Endothelial cell of umbilical vein (primary cell): ENCODE measurements at regions not wholly inside any gene's neighbourhood (a gene's known extent, or its start where the extent isn't known, plus 50 kb on each side); places are given as distances from the start of the nearest gene placed in this dataset.

Source experiments
- BruUV-seq: library from RNA; stranded (reverse); fragments of 400-500 nt; replicated peaks from 2 replicates; lab custom pipeline; 2021; lab: Mats Ljungman, UMichigan
- CTCF ChIA-PET: fragments of 300-600, 350-600 bp; sonication (Branson Sonifier 250); formaldehyde crosslinking; loops from one replicate; lab custom pipeline; 2021; ENCODE audit warnings: antibody characterized with exemption, inconsistent platforms; lab: Charles Lee
- POLR2A ChIA-PET: fragments of 300-600, 350-600 bp; sonication (Branson Sonifier 250); formaldehyde crosslinking; loops from one replicate; lab custom pipeline; 2021; ENCODE audit warnings: antibody characterized with exemption, inconsistent platforms; lab: Charles Lee
- DNase-seq: peaks from one replicate; pipeline ENCODE4 v3.0.0-alpha.2; 2011; ENCODE audit warnings: low read depth, low spot score
- FAIRE-seq: peaks from 2 replicates; lab custom pipeline; 2011; peaks lifted over from hg19 to GRCh38; lab: Jason Lieb, UNC
- H2AFZ ChIP-seq: 2 replicates; pipeline ENCODE4 v1.6.0; 2012; ENCODE audit warnings: low read depth, low read length, control low read depth, inconsistent platforms
- H3K27ac ChIP-seq: 2 replicates; pipeline ENCODE4 v1.5.1; 2011; ENCODE audit warnings: low read depth, mild to moderate bottlenecking, control low read depth, low read length, moderate library complexity; ENCODE audit not compliant: insufficient read depth
- H3K27me3 ChIP-seq, 2 experiments: 2 replicates each; pipeline versions ENCODE4 v1.6.0 to v1.6.1; 2011; ENCODE audit warnings: low read length in 2 of 2, mixed read lengths in 1 of 2; ENCODE audit not compliant: control insufficient read depth in 2 of 2, insufficient read depth in 2 of 2
- H3K36me3 ChIP-seq, 2 experiments: 2 replicates in 1 of 2; 3 replicates in 1 of 2; pipeline ENCODE4 v1.5.1; 2011; ENCODE audit warnings: low read length in 2 of 2, mild to moderate bottlenecking in 1 of 2, moderate library complexity in 1 of 2; ENCODE audit not compliant: control insufficient read depth in 2 of 2, insufficient read depth in 2 of 2; ENCODE audit errors: extremely low read depth in 1 of 2
- H3K4me1 ChIP-seq: 3 replicates; pipeline ENCODE4 v1.5.1; 2011; ENCODE audit warnings: mild to moderate bottlenecking, low read length; ENCODE audit not compliant: control insufficient read depth, insufficient read depth; ENCODE audit errors: extremely low read depth
- H3K4me2 ChIP-seq: 2 replicates; pipeline ENCODE4 v1.6.1; 2011; ENCODE audit warnings: low read length, control low read depth, mixed read lengths; ENCODE audit not compliant: insufficient read depth
- H3K4me3 ChIP-seq, 3 experiments: fragments of 200-600 bp in 1 of 3; sonication (generic), shearing (Covaris generic) in 1 of 3; replicated peaks in 1 of 3; 2 replicates each; pipeline ENCODE4 v1.5.1; 2011 to 2016; ENCODE audit warnings: control low read depth in 3 of 3, low read length in 3 of 3, mild to moderate bottlenecking in 2 of 3, inconsistent platforms in 1 of 3, low read depth in 1 of 3, moderate library complexity in 1 of 3; ENCODE audit not compliant: insufficient read depth in 1 of 3
- H3K79me2 ChIP-seq: 2 replicates; pipeline ENCODE4 v1.6.0; 2012; ENCODE audit warnings: low read length, inconsistent platforms; ENCODE audit not compliant: control insufficient read depth, insufficient read depth
- H3K9ac ChIP-seq: replicated peaks from 2 replicates; pipeline ENCODE3; 2011; ENCODE audit warnings: low read length, control low read depth; ENCODE audit not compliant: insufficient read depth; ENCODE audit errors: extremely low read depth
- H3K9me1 ChIP-seq: replicated peaks from 3 replicates; pipeline ENCODE4 v1.6.0; 2011; ENCODE audit warnings: mild to moderate bottlenecking, low read length; ENCODE audit not compliant: control insufficient read depth, insufficient read depth; ENCODE audit errors: extremely low read depth
- H3K9me3 ChIP-seq: replicated peaks from 2 replicates; pipeline ENCODE4 v1.5.1; 2012; ENCODE audit warnings: low read length, inconsistent platforms; ENCODE audit not compliant: control insufficient read depth, insufficient read depth
- H4K20me1 ChIP-seq: replicated peaks from 2 replicates; pipeline ENCODE3; 2011; ENCODE audit warnings: mild to moderate bottlenecking, low read length; ENCODE audit not compliant: control insufficient read depth, insufficient read depth; ENCODE audit errors: extremely low read depth
- EZH2 ChIP-seq: IDR thresholded peaks from 2 replicates; pipeline ENCODE4 v1.6.1; 2012; ENCODE audit warnings: borderline replicate concordance, low read depth, mild to moderate bottlenecking, moderate library complexity, low read length, inconsistent platforms; ENCODE audit not compliant: severe bottlenecking
- FOS ChIP-seq: IDR thresholded peaks from 2 replicates; pipeline ENCODE4 v1.6.1; 2011; ENCODE audit warnings: mild to moderate bottlenecking, low read length, moderate library complexity, borderline replicate concordance; ENCODE audit not compliant: insufficient read depth
- GATA2 ChIP-seq: IDR thresholded peaks from 2 replicates; pipeline ENCODE4 v1.7.0; 2011; ENCODE audit warnings: low read depth, mild to moderate bottlenecking, moderate library complexity, mixed read lengths, low read length; ENCODE audit not compliant: insufficient read length, insufficient read depth
- JUN ChIP-seq: IDR thresholded peaks from 2 replicates; pipeline ENCODE4 v1.6.1; 2011; ENCODE audit warnings: borderline replicate concordance, low read depth; ENCODE audit not compliant: insufficient read length, insufficient read depth
- MYC ChIP-seq: IDR thresholded peaks from one replicate; pipeline ENCODE4 v1.6.1; 2011; ENCODE audit warnings: mild to moderate bottlenecking, low read depth, low read length
- POLR2A ChIP-seq: IDR thresholded peaks from 2 replicates; pipeline ENCODE4 v1.6.1; 2012; ENCODE audit warnings: low read depth, mild to moderate bottlenecking, control low read depth, low read length
- POLR2AphosphoS5 ChIP-seq: IDR thresholded peaks from 2 replicates; pipeline ENCODE4 v1.6.1; 2012; ENCODE audit warnings: low read depth, mild to moderate bottlenecking, control low read depth, low read length, moderate library complexity; ENCODE audit not compliant: insufficient read depth
- dilution Hi-C: fragments of 300-500 bp; cut with MboI; formaldehyde crosslinking; loops from one replicate; pipeline ENCODE4 v1.15.0; 2019; ENCODE audit warnings: low sequenced_read_pairs; ENCODE audit not compliant: extremely low pct_ligation_motif_present
- intact Hi-C: fragments of 100-400 bp; cut with micrococcal nuclease; formaldehyde crosslinking; loops from one replicate; pipeline ENCODE4 v1.10.0; 2022
- TF ChIP-seq, protein P1 (sequence below): IDR thresholded peaks from 2 replicates; pipeline ENCODE4 v1.6.1; 2011; ENCODE audit not compliant: insufficient read depth, insufficient read length
- TF ChIP-seq, protein P2 (sequence below), 2 donors: IDR thresholded peaks; 1 replicate in 1 of 2; 2 replicates in 1 of 2; pipeline ENCODE4 v1.5.1; 2011; ENCODE audit warnings: low read length in 2 of 2, mild to moderate bottlenecking in 2 of 2, moderate library complexity in 2 of 2, control low read depth in 1 of 2, inconsistent platforms in 1 of 2, low read depth in 1 of 2; ENCODE audit not compliant: insufficient read depth in 1 of 2; ENCODE audit errors: extremely low read depth in 1 of 2

DNA sequence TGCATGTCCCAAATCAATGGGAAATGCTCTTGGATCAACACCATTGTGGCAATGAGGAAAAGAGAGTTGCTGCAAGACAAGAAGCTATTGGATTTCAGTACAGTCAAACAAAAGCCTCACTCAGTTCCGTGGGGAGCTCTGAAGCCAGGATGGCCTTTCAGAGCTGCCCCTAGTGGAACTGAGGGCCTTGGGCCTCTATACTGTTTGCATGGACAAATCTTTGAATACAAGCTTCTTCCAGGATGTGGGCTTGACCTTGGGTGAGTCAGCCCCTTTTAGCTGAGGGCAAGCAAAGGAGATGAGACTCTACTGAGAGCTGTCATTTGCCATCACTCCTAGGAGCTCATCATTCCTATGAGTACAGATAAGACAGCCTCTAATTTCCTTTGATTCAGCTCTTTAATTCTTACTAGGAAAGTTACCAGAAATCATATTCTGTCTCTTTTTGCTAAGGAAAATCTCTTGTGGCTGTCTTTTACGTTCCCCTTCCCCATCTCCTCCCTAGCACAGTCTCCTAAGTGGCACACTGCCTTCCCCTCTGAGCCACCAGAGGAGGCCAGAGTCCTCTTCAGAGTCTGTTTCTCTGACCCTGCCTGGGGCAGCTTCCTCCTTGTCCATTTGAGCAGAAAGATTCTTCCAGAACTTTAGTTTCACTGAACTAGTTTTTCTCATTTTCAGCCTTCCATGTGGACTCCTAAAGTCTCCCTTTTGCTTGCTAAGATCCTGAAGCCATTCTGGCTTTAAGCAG is 168.8 kb upstream of the POC5 start:
- FAIRE-seq (no peak), DNase-seq (no peak)
- BruUV-seq: no TSS peak
- Histone ChIP-seq H3K36me3 (no peaks in the 10 kb centered on the region), H3K4me3 (no peak overlapping the region), H3K27ac (no peak overlapping the region), H3K9me3 (no peaks in the 10 kb centered on the region), H3K4me2 (no peak overlapping the region), H3K4me1 (no peaks in the 10 kb centered on the region), H3K79me2 (no peaks in the 10 kb centered on the region), H3K9me1 (no peaks in the 10 kb centered on the region), H2AFZ (no peak overlapping the region), H4K20me1 (no peaks in the 10 kb centered on the region), H3K9ac (no peak overlapping the region), H3K27me3 (no peaks in the 10 kb centered on the region)
- ChIA-PET CTCF (interaction anchor here (1.0 kb wide), 1 partner anchor 17 kb away, joined by 3 read pairs; no protein-coding TSS in a partner anchor), POLR2A (no interaction called here)
- TF ChIP-seq EZH2 (no peak), MYC (no peak), GATA2 (no peak), FOS (no peak), POLR2AphosphoS5 (no peak), POLR2A (no peak), JUN (no peak)
- TF ChIP-seq, protein P1, sequence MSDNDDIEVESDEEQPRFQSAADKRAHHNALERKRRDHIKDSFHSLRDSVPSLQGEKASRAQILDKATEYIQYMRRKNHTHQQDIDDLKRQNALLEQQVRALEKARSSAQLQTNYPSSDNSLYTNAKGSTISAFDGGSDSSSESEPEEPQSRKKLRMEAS: no peak
- TF ChIP-seq, protein P2, sequence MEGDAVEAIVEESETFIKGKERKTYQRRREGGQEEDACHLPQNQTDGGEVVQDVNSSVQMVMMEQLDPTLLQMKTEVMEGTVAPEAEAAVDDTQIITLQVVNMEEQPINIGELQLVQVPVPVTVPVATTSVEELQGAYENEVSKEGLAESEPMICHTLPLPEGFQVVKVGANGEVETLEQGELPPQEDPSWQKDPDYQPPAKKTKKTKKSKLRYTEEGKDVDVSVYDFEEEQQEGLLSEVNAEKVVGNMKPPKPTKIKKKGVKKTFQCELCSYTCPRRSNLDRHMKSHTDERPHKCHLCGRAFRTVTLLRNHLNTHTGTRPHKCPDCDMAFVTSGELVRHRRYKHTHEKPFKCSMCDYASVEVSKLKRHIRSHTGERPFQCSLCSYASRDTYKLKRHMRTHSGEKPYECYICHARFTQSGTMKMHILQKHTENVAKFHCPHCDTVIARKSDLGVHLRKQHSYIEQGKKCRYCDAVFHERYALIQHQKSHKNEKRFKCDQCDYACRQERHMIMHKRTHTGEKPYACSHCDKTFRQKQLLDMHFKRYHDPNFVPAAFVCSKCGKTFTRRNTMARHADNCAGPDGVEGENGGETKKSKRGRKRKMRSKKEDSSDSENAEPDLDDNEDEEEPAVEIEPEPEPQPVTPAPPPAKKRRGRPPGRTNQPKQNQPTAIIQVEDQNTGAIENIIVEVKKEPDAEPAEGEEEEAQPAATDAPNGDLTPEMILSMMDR (IDR thresholded peaks at IDR 0.05; ENCODE audit: extremely low read depth in 1 of 2, insufficient read depth in 1 of 2, low read depth in 1 of 2, low read length in 2 of 2): no peak
- dilution Hi-C loops: no loop called here
- intact Hi-C loops: no loop called here
